Aorta (tissue), 5 donors: ENCODE measurements at regions not wholly inside any gene's neighbourhood (a gene's known extent, or its start where the extent isn't known, plus 50 kb on each side); places are given as distances from the start of the nearest gene placed in this dataset.

ENCODE experiments used
- ATAC-seq: fragments of 200-7000 bp; cut with Tn5 transposase; one replicate; pipeline ENCODE4 v1.9.1; 2022; ENCODE audit warnings: moderate library complexity; ENCODE audit not compliant: low FRiP score
- DNase-seq, 2 donors: peaks; one replicate each; pipeline ENCODE4 v3.0.0-alpha.2; 2020
- H3K27ac ChIP-seq, 2 donors: one replicate each; pipeline ENCODE4 v1.5.1; 2013; ENCODE audit warnings: low read length in 2 of 2, mild to moderate bottlenecking in 2 of 2, moderate library complexity in 2 of 2, control low read depth in 1 of 2, inconsistent platforms in 1 of 2, low read depth in 1 of 2
- H3K27me3 ChIP-seq, 2 donors: one replicate each; pipeline ENCODE4 v1.6.1; 2013; ENCODE audit warnings: control low read depth in 1 of 2, low read length in 1 of 2, mild to moderate bottlenecking in 1 of 2, moderate library complexity in 1 of 2; ENCODE audit not compliant: insufficient read depth in 2 of 2, control insufficient read depth in 1 of 2
- H3K36me3 ChIP-seq, 2 donors: one replicate each; pipeline ENCODE4 v1.6.1; 2013; ENCODE audit warnings: control low read depth in 1 of 2, low read length in 1 of 2, mild to moderate bottlenecking in 1 of 2; ENCODE audit not compliant: insufficient read depth in 2 of 2, control insufficient read depth in 1 of 2
- H3K4me1 ChIP-seq, 2 donors: one replicate each; pipeline ENCODE4 v1.6.1; 2013; ENCODE audit warnings: low read length in 2 of 2, control low read depth in 1 of 2, mild to moderate bottlenecking in 1 of 2, moderate library complexity in 1 of 2; ENCODE audit not compliant: insufficient read depth in 2 of 2, control insufficient read depth in 1 of 2
- H3K4me3 ChIP-seq, 2 donors: one replicate each; pipeline ENCODE4 v1.5.1; 2013; ENCODE audit warnings: low read length in 2 of 2, control low read depth in 1 of 2, mild to moderate bottlenecking in 1 of 2
- H3K9me3 ChIP-seq: one replicate; pipeline ENCODE4 v1.6.1; 2013; ENCODE audit warnings: mild to moderate bottlenecking, low read length; ENCODE audit not compliant: control insufficient read depth
- WGBS, 2 donors: extraction: QIAGEN DNeasy Blood & Tissue Kit; methylation state at CpG; one replicate each; pipeline ENCODE4 v1.1.7; 2013; 5-methylcytosine and 5-hydroxymethylcytosine counted together
- intact Hi-C, 2 donors: fragments of 100-400 bp; cut with DNase I; formaldehyde crosslinking; loops; one replicate each; pipeline versions ENCODE4 v1.14.2 to v1.15.0; 2022
- donor health status: healthy with polysubstance abuse.
- donor health status: Bipolar disorder and iron deficiency.
- donor health status: DM: no; HTN: no; CAD: no.
- donor health status: DM: no; HTN: no; CAD: no.
- donor health status: DM: yes; HTN: yes; CAD: no.

DNA sequence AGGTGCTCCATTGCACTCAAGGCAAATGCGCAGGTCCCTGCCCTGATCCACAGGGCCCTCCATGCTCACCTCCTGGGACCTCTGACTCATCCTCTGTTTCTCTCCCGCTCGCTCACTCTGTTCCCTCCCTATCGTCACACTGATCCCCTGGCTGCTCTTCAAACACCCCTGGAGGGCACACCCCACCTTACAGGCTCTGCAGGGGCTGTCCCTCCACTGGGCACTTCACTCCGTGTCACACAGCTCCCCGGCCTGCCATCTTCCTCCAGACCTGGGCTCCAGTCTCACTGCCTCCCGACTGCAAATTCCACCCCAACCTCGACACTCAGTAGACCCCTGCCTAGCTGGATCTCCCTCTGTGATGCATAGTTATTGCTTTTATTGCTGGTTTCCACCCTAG is 91.5 kb upstream of the PRDM11 start:
- no peaks in the 10 kb centered on the region for H3K36me3 ChIP-seq
- H3K27ac ChIP-seq = no peak overlapping the region
- no peaks in the 10 kb centered on the region for H3K27me3 ChIP-seq
- no peaks in the 10 kb centered on the region for H3K9me3 ChIP-seq
- intact Hi-C loops = no loop called here
- DNase-seq (no peak), ATAC-seq (no peak)
- H3K4me3 ChIP-seq = no peak overlapping the region
- no peaks in the 10 kb centered on the region for H3K4me1 ChIP-seq
- WGBS, 2 donors = 89 to 97% methylated on average over 8 of the region's 8 CpGs

DNA sequence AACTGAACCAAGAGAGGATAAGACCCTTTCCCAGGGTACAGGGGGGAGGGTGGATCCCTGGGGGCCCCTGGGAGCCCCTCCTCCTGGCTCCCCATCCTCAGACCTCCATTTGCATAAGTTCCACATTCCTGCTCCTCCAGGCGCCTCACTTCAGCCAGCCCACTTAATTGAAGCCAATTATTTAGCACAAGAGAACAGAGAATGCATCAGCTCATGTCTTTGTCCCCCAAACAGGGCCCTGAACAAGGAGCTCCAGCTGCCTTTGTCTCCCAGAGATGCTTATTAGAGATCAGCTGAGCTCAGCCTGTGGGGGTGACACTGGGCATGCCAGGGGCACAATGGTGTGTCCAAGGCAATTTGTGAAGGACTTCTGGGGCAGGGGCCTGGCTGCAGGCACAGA is 89.9 kb upstream of the PRDM11 start:
- Histone ChIP-seq H3K36me3 (no peaks in the 10 kb centered on the region), H3K27ac (no peak overlapping the region), H3K27me3 (no peaks in the 10 kb centered on the region), H3K9me3 (no peaks in the 10 kb centered on the region), H3K4me1 (no peaks in the 10 kb centered on the region), H3K4me3 (no peak overlapping the region)
- intact Hi-C loops = no loop called here
- 86 to 92% methylated on average over 1 of the region's 1 CpG for WGBS, 2 donors
- DNase-seq (no peak), ATAC-seq (no peak)

DNA sequence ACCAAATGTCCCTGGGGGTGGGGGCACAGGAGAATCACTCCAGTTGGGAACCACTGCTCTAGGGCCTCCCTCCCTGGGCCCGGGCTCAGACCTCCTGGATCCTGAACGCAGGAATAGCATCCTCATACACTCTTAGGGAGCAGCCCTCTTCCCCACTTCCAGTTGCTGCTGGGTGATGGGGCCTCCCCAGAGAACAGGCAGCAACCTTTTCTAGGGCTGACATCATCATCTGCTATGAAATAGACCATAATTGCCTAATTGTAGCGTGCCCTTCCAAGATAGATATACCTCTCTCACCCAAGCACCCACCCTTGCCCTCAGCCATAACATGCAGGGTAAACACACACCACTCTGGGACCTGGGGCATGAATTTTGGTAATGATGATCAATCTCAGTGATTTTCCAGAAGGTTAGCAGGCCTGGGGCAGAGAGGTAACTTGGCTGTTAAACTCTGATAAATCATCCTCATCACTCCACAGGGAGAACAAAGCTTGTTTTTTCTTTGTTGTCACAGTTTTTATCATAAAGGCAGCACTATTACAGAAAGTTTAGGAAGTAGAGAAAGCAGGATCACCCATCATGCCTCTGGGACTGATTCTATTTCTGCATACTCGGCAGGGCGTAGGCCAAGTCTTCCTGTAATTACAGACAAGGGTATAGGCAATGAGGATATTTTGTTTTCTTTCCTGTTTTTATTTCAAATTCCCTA is 88.3 kb upstream of the PRDM11 start:
- WGBS, 2 donors = 90 to 91% methylated on average over 5 of the region's 5 CpGs
- H3K27ac ChIP-seq = no peak overlapping the region

DNA sequence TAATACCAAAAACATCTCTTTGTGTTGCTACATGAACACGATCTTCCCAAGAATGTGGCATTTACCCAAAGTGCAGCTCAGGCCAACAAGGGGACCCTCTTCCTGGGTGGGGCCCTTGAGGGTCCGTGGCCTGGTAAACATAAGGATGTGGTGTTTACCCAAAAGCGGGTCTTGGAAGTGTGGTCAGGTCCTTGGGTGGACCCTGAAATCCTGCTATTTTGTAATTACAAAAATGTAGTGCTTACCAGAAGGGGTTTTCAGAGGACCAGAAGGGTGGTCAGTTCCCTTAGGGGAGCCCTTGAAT is 87.8 kb upstream of the PRDM11 start:
- 67 to 77% methylated on average over 3 of the region's 3 CpGs for WGBS, 2 donors
- ATAC-seq = no peak
- Histone ChIP-seq H3K4me3 (no peak overlapping the region), H3K27ac (no peak overlapping the region), H3K9me3 (no peaks in the 10 kb centered on the region), H3K27me3 (no peaks in the 10 kb centered on the region), H3K4me1 (no peaks in the 10 kb centered on the region), H3K36me3 (no peaks in the 10 kb centered on the region)
- DNase-seq = no peak
- intact Hi-C loops = no loop called here

More for the DNA sequence above, 88.3 kb upstream of the PRDM11 start:
- Histone ChIP-seq H3K27me3 (no peaks in the 10 kb centered on the region), H3K4me1 (no peaks in the 10 kb centered on the region), H3K9me3 (no peaks in the 10 kb centered on the region), H3K4me3 (no peak overlapping the region), H3K36me3 (no peaks in the 10 kb centered on the region)
- ATAC-seq (no peak), DNase-seq (no peak)
- intact Hi-C loops = no loop called here

DNA sequence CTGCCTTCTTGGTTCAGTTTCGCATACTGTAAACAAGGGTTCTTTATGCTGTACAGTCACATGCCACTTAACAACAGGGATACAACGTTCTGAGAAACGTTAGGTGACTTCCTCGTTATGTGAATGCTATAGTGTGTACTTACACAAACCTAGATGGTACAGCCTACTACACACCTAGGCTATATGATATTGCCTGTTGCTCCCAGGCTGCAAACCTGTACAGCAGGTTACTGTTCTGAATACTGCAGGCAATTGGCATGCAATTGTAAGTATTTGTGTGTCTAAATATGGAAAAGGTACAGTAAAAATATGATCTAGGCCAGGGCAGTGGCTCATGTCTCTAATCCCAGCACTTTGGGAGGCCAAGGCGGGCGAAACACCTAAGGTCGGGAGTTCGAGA is 85.7 kb upstream of the PRDM11 start:
- intact Hi-C loops = no loop called here
- Histone ChIP-seq H3K27me3 (no peaks in the 10 kb centered on the region), H3K9me3 (peaks cover 7% of the 10 kb centered on the region), H3K4me3 (no peak overlapping the region), H3K36me3 (no peaks in the 10 kb centered on the region), H3K27ac (no peak overlapping the region), H3K4me1 (no peaks in the 10 kb centered on the region)
- DNase-seq (no peak), ATAC-seq (no peak)
- WGBS, 2 donors = 88% methylated on average over 8 of the region's 8 CpGs

DNA sequence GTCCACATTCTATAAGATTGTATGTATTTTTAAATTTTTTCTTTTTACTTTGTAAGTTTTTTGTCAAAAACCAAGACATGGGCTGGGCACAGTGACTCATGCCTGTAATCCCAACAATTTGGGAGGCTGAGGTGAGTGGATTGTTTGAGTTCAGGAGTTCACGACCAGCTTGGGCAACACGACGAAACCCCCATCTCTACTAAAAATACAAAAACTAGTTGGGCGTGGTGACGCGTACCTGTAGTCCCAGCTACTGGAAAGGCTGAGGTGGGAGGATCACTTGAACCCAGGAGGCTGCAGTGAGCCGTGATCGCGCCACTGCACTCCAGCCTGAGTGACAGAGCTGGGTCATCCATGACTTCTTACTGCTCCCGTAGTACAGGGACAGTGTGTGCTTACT is 84.8 kb upstream of the PRDM11 start:
- 77 to 82% methylated on average over 10 of the region's 10 CpGs for WGBS, 2 donors

DNA sequence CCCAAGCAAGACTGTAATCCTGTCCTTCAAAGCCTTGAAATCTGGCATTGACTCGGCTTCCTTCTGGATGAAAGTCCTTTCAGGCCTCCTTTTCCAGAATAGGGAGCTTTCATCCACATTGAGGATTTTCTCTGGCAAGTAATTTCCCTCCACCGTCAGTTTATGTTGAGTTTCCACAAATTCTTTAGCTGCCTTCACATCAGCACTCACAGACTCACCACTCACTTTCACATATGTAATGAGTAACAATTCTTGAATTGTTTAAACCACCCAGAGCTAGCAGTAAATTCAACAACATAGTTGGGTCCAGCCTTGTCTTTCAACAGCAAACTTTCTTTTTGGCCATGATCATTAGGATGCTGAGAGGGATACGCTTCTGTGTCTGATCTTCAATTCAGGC is 84.3 kb upstream of the PRDM11 start:
- H3K27me3 ChIP-seq = no peaks in the 10 kb centered on the region
- peaks cover 8% of the 10 kb centered on the region for H3K9me3 ChIP-seq
- intact Hi-C loops = no loop called here
- WGBS, 2 donors = 49 to 58% methylated on average over 3 of the region's 3 CpGs
- H3K4me3 ChIP-seq = no peak overlapping the region
- no peaks in the 10 kb centered on the region for H3K4me1 ChIP-seq
- H3K36me3 ChIP-seq = no peaks in the 10 kb centered on the region
- no peak for DNase-seq
- no peak for ATAC-seq
- H3K27ac ChIP-seq = no peak overlapping the region

More for the DNA sequence above, 84.8 kb upstream of the PRDM11 start:
- ATAC-seq (no peak), DNase-seq (no peak)
- intact Hi-C loops = no loop called here
- Histone ChIP-seq H3K4me1 (no peaks in the 10 kb centered on the region), H3K9me3 (peaks cover 8% of the 10 kb centered on the region), H3K27ac (no peak overlapping the region), H3K27me3 (no peaks in the 10 kb centered on the region), H3K4me3 (no peak overlapping the region), H3K36me3 (no peaks in the 10 kb centered on the region)

DNA sequence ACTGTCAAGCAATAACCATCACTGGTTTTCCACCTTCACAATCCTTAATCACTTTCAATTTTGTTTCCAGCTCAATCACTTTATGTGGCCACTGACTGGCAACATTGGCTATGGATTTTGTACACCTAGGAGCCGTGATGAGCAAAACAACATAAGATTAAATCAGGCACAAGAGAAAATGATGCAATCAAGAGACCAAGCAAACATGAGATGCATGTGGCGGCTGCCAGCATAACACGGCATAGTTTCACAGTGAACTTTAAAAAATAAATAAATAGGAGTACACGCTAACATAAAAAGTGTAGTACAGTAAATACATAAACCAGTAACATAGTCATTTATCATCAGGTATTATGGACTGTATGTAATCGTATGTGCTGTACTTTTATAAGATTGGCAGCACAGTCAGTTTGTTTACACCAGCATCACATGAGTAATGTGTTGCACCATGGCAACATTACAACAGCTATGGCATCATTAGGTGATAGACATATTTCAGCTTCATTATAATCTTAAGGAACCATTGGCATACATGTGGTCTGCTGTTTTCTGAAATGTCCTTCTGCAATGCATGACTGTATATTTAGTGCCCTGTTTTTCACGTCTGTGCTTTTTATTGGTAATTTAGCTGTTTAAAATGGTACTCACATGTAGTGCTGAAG is 83.3 kb upstream of the PRDM11 start:
- ATAC-seq = no peak
- DNase-seq = no peak
- WGBS, 2 donors = 92 to 93% methylated on average over 6 of the region's 6 CpGs
- Histone ChIP-seq H3K27ac (no peak overlapping the region), H3K4me1 (no peaks in the 10 kb centered on the region), H3K4me3 (no peak overlapping the region), H3K36me3 (no peaks in the 10 kb centered on the region), H3K27me3 (no peaks in the 10 kb centered on the region), H3K9me3 (peaks cover 8% of the 10 kb centered on the region)
- intact Hi-C loops = no loop called here

DNA sequence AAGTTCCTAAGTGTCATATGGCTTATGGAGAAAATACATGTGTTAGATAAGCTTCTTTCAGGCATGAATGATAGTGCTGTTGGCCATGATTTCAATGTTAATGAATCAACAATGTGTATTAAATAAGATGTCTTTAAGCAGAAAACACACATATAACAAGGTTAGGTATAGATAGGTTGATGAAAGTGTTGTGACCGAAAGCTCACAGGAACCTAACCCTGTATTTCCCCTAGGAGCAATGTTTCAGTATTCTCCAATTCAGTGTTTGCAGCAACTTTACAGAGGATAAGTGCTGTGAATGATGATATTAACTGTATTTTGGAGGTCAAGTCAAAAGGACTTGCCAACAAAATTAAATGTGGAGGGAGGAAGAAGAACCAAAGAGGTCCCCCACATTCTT is 82.8 kb upstream of the PRDM11 start:
- WGBS, 2 donors = 100% methylated on average over 1 of the region's 1 CpG
- intact Hi-C loops = no loop called here
- Histone ChIP-seq H3K4me1 (no peaks in the 10 kb centered on the region), H3K27ac (no peak overlapping the region), H3K27me3 (no peaks in the 10 kb centered on the region), H3K4me3 (no peak overlapping the region), H3K36me3 (no peaks in the 10 kb centered on the region), H3K9me3 (peaks cover 8% of the 10 kb centered on the region)
- no peak for DNase-seq
- ATAC-seq = no peak
